ENCODE measurements at regions not wholly inside any gene's neighbourhood (a gene's known extent, or its start where the extent isn't known, plus 50 kb on each side); places are given as distances from the start of the nearest gene placed in this dataset.

GRCh38 chr14:28356819-28357218 is 409.8 kb upstream of the FOXG1 start:
- no peak for ATAC-seq (ENCODE audit: low read depth)
- Histone ChIP-seq H3K56ac (ENCODE audit: extremely low read depth, insufficient read depth, low read length) (no peak overlapping the region), H3K27me3 (ENCODE audit: control insufficient read depth, insufficient read depth, low read length) (no peaks in the 10 kb centered on the region), H4K91ac (ENCODE audit: insufficient read depth, low read depth, low read length) (no peak overlapping the region), H4K5ac (ENCODE audit: low read depth, low read length) (no peak overlapping the region), H3K14ac (replicated peaks; ENCODE audit: low read depth, low read length) (no peak overlapping the region), H2AK9ac (replicated peaks; ENCODE audit: low read depth, low read length, poor library complexity) (no peak overlapping the region), H3K79me1 (ENCODE audit: low read depth in 1 of 2, low read length in 2 of 2) (no peaks in the 10 kb centered on the region), H3K4me1 (ENCODE audit: control insufficient read depth, insufficient read depth, low read length) (no peaks in the 10 kb centered on the region), H3K9me3 (ENCODE audit: control insufficient read depth, insufficient read depth, low read length) (no peaks in the 10 kb centered on the region), H3K18ac (ENCODE audit: low read depth, low read length) (no peak overlapping the region), H2BK120ac (ENCODE audit: low read depth, low read length) (no peak overlapping the region), H3K4ac (ENCODE audit: low read depth, low read length) (no peak overlapping the region), H3K9me1 (ENCODE audit: insufficient read depth, low read length) (no peaks in the 10 kb centered on the region), H3K9ac (ENCODE audit: low read depth, low read length) (no peak overlapping the region), H2BK20ac (ENCODE audit: low read depth, low read length) (no peak overlapping the region), H4K8ac (ENCODE audit: low read depth in 2 of 2, low read length in 2 of 2) (no peak overlapping the region), H3K4me2 (ENCODE audit: low read depth, low read length) (no peak overlapping the region), H2AFZ (replicated peaks; ENCODE audit: low read length, poor library complexity) (no peak overlapping the region), H3K4me3 (ENCODE audit: insufficient read depth, low read depth, low read length) (no peak overlapping the region), H4K20me1 (ENCODE audit: insufficient read depth, low read length) (no peaks in the 10 kb centered on the region), H3K23ac (ENCODE audit: low read depth, low read length) (no peak overlapping the region), H2AK5ac (ENCODE audit: low read depth, low read length) (no peak overlapping the region), H3K36me3 (ENCODE audit: control insufficient read depth, insufficient read depth, low read length) (no peaks in the 10 kb centered on the region), H3K27ac (ENCODE audit: insufficient read depth, low read length) (no peak overlapping the region), H2BK15ac (ENCODE audit: low read depth, low read length) (no peak overlapping the region), H2BK5ac (ENCODE audit: low read depth, low read length, poor library complexity, severe bottlenecking) (no peak overlapping the region)
- dilution Hi-C loops (cut with HindIII; ENCODE audit: low sequenced_read_pairs, unreplicated experiment): no loop called here
- intact Hi-C loops (cut with micrococcal nuclease): no loop called here
- TF ChIP-seq CEBPB (IDR thresholded peaks at IDR 0.05; ENCODE audit: low read depth, low read length) (peak; percentile 53; the same call in 1 of the 2 replicates), RAD21 (IDR thresholded peaks at IDR 0.05; ENCODE audit: low read length) (no peak)
- CTCF ChIA-PET: no interaction called here
- no peak for DNase-seq
- BruUV-seq (replicated peaks): no TSS peak
- in situ Hi-C loops (cut with MboI; ENCODE audit: low sequenced_read_pairs): no loop called here
- POLR2A ChIA-PET (ENCODE audit: unreplicated experiment): no interaction called here
- WGBS, 2 experiments (ENCODE audit: extremely low coverage in 2 of 2, insufficient read length in 1 of 2): no CpG with 5 or more reads among the region's 1 CpG

Data from IMR-90 (cell line).